Stimulated activated CD8-positive, alpha-beta memory T cell treated with anti-CD3 and anti-CD28 coated beads, Interleukin-4, amount 100 ng/mL, for 1 hour (primary cell): ENCODE measurements at regions not wholly inside any gene's neighbourhood (a gene's known extent, or its start where the extent isn't known, plus 50 kb on each side); places are given as distances from the start of the nearest gene placed in this dataset.
"Not testable (repeated sequence)": the region's sequence is repeated elsewhere in the genome, so short reads cannot be mapped to it uniquely, and the experiment has no call there.

ENCODE experiments used
- DNase-seq, 2 donors: peaks; one replicate each; pipeline ENCODE4 v3.0.0-alpha.2; 2020; ENCODE audit warnings: low read depth in 2 of 2, low spot score in 1 of 2

DNA sequence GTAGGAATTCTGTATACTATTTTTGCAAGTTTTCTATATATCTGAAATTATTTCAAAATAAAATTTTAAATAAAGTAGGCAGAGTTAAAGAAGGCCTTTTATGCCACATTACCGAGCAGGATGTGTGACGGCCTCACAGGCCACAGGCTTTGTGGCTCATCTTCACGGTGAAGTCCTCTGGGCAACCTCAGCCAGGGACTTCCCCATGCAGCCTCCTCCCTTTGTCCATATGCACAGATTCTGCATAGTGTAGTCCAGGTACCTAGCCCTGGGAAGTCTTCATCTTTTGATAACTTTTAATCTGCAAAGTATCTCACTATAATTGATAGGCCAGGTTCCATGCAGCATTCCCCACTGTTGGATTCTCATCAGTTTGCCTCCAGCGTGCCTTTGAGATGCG is 62.8 kb downstream of the ARHGAP11B start:
- not testable (repeated sequence) for DNase-seq

DNA sequence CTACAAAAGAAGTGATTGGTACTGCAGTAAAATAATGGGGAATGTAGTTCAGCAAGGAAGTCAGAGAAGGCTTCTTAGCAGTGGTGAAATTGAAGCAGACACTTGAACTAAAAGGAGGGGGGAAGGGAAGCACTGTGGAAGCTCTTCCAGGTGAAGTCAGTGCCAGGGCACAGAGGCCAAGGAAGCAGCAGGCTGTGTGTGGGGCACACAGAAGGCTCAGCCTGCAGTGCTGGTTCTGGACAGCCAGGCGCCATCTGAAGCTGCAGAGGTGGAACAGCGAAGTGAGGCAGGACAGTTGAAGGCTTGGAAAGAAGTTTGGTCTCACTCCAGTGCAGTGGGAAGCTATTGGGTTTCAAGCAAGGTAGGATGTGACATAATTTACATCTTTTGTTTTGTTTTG is 64.2 kb downstream of the ARHGAP11B start:
- not testable (repeated sequence) for DNase-seq

DNA sequence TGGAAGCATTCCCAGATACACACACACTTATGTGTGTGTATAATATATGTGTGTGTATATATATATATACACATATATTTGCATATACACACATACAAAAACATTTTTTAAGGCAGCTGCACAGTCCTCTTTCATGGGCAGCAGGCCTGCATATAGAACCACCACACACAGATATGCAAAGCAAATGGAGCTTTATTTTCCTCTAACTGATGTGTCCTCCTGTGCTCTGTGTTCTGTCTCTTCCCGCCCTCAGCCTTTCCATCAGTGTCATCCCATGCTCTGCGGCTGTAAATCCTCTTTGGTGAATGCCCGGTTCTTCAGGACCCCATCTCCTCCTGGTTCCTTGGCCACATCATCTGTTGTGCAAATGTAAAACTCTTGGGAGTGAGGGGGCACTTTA is 69.9 kb downstream of the ARHGAP11B start:
- DNase-seq, result not testable (repeated sequence)

DNA sequence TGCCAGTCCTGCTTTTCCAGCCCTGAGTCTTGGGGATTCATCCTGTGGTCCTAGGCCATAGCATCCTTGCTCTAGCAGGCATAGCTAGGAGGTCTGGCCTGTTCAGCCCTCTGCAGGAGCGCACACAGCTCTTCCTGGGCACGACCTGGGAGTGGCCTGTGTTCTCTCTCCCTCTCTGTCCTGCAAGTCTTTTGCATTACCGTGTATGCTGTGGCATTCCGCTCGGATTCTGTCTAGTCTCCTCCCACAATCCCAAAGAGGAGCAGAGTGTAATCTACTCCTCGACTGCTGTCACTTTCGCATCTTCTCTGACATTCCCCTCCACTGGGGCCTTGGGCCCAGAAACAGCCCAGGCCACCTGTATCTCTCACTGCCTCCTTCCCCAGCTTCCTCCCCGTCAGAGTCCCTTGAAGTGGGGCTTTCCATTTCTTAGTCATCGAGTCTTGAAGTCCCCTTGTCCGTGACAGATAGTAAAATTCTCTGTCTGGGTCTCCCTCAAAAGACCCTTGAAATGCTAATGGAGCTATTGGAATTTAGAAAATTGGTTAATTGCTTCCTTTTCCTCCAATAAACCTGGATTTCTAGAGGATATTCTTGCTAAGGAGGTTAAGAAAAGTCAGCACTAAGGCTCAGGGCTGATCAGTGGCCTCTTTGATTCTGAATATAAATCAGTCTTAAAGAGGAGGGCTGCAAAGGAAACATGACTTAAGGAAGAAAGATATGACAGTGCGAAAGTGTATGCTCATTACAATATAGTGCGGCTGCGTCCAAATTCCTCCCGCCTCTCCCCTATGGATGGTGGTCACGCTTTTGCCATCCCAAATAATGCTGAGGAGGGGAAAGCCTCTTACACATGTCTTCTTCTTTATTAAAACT is 70.7 kb downstream of the ARHGAP11B start:
- DNase-seq, result not testable (repeated sequence)

DNA sequence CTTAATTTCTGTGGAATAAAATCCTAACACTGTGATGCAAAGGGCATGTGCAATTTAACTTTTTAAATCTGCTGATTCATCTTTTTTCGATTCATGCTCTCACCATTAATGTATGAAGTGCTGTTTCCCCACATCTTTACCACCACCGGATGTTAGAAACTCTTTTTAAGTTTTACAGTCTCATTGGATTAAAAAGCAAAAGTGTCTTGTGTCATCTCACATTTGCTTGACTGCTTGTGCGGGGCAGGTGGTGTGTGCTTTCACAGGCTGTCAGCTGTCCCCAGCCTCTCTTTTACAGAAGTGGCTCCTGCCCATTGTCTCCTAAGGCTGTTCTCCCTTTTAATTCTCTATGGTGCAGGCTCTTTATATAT is 71.4 kb downstream of the ARHGAP11B start:
- not testable (repeated sequence) for DNase-seq

DNA sequence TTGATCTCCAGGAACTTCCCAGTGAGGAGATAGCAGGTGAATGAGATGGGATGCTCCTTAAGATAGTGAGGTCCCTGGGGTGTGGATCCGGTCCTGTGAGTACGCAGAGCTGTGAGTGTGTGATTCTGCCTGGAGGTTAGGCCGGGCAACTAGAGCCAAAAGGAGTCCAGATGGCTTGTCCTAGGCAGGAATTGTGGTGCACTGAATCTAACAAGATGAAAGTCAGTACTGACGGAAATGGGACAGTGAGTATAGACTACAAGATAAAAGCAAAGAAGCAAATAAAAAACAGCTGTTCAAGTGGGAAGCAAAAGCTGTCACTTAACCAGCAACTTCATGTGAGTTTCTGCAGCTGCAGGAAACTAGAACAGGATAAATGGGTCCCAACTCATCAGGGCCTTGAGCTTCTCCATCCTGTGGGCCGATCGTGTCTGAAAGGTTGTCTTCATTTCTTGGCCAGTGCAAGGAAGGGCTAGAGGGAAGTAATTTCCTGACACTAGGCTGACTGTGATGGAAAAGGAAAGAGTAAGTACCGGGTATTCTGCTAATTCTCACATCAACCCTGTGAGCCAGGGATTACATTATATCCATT is 74.2 kb downstream of the ARHGAP11B start:
- not testable (repeated sequence) for DNase-seq

DNA sequence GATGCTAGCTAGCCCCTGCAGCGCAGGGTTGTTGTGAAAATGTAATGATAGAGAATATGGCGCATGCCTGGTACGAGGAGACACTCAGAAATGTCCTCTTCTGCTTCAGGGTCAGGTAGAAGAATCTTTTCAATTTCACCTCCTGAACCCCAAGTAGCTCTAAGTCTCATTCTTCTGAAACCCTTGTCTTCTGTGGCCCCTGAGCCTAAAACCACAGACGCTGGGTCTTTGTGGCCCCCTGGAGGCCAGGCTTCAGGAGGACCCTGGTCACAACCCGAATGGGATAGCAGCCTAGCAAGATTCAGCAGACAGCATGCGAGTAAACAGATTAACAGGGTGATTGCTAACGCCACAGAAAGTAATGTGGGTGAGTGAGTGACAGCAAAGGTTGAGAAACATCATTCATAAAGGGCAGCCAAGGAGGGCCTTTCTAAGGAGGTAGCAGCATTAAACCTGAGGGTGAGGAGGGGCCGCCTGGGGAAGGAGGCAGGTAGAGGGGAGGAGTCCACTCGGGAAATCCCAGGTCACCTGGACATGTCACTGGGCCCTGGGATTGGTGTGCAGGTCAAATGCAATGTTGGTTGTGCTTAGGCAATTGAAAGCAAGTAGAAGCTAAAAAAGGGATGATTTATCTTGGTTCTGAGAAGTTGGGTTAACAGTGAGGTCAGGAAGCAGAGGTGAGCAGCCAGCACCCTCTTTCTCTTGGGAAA is 82.2 kb downstream of the ARHGAP11B start:
- DNase-seq, result not testable (repeated sequence)

DNA sequence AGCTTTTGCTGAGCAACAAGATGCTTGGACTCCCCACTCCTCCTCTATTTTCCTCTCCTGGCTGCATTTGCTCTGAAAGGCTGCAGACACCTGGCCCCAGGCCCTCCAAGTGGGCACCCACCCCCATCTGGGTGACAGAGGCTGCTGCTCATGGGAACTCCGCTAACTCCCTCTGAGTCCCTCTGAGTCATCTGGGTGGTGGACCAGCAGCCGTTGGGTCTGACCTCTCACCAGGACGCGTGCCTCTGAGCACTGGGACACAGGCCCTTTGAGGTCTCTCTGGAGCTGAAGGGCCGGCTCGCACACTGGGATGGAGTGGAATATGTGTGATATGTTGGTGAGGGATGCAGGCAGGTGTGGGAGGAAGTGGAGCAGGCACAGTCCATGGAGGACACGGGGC is 82.9 kb downstream of the ARHGAP11B start:
- not testable (repeated sequence) for DNase-seq

DNA sequence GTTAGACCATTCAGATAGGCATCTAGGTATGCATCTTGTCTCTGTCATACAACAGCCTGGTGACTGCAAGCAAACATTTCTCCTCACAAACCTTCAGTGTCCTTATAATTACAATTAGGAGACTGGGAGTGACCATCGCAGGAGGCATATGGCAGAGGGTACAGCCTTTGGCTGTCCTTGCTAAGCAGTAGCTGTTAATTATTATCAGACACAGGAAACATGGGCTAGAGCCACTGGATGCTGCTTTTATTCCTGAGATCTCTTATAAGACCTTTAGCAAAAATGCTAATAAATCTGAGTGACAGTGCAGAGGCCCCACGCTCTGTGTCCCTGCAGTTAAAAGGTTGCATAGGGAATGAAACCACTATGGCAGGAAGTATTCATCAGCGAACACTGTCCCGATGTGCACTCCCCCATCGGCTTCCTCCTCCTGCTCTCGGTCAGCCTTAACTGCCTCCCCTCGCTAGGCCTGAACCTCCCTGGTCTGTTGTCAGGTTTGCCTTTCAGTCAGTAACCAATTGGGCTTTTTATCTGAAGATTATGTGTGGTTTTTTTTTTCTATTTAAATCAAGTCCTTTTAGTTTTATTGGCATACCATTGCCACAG is 92.2 kb downstream of the ARHGAP11B start:
- not testable (repeated sequence) for DNase-seq

DNA sequence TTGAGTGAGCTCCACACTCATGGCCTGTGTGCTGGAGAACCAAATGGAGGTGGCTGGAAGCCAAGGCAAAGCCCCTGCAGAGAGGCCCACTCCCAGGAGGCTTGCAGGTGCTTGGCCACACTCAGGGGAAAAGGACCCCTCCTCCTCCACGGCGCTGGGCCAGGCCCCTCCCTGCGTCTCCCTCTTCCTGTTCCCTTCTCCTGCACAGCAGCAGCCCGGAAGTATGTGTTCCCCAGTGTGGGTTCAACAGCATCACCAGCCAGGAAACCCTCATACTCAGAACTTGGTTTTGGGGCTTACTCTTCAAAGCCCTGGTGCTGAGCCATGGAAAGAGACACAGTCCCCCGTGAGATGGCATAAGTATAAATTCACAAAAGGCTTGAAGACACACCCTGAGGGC is 93.4 kb downstream of the ARHGAP11B start:
- DNase-seq, result not testable (repeated sequence)

DNA sequence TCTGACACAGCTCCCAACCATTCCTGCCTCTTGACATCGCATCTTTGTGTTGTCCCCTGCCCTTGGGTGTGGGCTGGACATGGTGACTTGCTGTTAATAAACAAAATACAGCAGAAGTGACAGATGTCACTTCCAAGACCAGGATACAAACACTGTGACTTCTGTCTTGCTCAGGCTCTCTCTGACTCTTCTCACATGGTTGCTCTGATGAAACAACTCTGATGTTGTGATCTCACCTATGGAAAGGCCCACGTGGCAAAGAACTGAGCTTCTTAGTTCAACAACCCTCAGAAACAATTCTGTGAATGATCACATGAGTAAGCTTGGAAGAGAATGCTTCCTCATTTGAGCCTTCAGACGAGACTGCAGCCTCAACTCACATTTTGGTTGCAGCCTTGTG is 94.9 kb downstream of the ARHGAP11B start:
- not testable (repeated sequence) for DNase-seq

DNA sequence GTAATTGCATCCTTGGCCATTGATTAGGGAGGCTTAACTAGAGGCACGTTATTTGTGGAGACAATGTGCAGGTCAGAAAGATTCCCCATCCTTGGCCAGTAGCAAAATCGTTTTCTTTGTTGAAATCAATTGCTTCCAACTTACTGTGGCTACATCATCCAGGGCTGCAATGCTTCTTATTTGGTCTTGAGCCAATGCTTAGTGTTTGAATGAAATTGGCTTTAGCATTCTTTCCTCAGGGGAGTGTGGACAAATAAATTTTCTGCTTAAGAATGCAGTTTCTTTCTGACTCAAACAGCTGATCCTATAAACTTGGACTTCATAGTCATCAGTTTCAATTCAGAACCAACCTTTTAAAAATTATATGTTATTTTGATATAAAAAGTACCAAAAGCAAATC is 95.6 kb downstream of the ARHGAP11B start:
- DNase-seq, result not testable (repeated sequence)

DNA sequence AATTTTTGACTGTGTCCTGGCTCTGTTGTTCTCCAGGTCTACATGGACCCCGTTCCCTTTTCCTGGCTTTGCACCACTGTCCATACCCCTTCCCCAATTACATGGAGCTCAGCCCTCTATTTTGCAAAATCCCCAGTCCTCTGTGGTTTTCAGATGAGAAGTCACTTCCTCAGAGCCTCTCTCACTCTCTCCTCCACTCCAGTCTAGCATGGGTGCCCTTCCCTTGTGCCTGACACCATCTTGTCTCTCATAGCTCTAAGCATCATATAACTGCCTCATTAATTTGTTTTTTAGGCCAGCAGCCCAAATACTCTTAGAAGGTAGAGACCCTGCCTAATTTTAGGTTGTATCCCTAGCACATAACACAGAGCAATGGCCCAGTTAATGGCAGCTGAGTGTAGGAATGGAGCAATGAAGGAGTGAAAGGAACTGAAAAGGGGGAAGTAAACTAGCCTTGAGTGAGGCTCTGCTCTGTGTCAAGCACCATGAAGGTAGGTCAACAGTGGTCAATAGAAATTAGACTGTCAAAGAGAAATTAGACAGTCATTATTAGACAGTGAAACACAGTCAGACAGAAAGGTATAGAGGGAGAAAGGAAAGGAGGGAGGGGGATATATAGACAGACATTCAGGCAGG is 97.7 kb downstream of the ARHGAP11B start:
- not testable (repeated sequence) for DNase-seq

DNA sequence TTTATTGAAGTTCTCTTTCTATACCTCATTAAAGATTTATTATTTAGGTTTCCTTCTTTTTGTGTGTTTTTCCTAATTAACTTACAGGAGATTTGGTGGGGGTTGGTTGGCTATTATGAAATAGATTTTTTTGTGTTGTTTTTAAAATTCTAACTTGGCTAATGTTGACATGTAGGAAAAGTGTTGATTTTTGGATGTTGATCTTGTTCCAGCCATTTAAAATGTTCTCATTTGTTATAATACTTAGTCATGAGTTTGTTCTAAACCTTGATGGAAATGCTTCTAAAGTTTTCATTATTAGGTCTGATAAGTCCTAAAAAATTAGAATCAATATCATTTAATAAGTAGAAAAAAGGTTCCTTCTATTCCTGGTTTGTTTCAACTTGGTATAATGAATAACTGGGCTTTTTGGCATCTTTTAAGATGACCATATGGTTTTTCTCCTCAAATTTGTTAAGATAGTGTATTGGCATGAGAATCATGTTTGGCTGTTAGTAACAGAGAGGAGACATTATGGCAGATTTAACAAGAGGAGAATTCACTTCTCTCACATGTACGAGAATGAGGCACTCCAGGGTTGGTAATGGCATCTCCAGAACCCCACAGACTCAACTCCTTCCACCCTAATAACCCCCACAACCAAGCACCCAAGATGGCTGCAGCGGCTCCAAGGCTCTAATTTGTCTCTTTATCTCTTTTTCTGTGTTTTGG is 104.1 kb downstream of the ARHGAP11B start:
- DNase-seq, result not testable (repeated sequence)

DNA sequence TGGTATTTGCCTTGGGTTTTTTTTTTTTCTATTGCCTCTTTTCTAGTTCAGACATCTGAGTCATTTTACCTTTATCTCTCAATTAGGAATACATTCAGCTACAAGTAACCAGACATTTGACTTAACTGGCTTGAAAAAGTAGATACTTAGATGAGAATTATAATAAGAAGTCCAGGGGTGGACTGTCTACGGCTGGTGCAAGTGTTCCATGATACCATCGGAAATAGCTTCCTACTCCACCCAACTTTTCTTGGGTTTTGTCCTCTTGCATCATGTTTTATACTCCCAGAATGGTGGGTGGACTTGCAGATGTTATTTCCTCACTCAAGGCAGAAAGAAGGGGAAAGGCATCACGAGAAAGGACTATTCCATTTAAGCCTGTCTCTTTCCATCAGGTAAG is 104.7 kb downstream of the ARHGAP11B start:
- DNase-seq, result not testable (repeated sequence)

DNA sequence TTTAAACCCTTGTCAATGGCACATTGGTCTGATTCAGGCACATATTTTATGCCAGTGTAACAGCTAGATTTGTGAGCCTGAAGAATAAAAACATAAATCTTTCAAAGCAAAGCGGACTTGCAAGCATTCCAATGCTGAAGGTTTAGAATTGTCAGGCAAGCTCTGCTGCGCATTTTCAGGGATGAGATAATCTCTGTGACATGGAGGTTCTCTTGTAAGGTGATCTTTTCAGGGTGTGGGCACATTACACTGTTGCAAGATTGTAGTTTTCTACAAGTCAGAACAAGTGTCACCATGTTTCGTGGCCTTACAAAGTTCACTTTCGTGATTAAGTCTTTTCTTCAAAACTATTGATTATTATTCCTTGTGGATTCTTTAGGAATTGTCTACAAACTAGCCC is 106.2 kb downstream of the ARHGAP11B start:
- DNase-seq, result not testable (repeated sequence)

DNA sequence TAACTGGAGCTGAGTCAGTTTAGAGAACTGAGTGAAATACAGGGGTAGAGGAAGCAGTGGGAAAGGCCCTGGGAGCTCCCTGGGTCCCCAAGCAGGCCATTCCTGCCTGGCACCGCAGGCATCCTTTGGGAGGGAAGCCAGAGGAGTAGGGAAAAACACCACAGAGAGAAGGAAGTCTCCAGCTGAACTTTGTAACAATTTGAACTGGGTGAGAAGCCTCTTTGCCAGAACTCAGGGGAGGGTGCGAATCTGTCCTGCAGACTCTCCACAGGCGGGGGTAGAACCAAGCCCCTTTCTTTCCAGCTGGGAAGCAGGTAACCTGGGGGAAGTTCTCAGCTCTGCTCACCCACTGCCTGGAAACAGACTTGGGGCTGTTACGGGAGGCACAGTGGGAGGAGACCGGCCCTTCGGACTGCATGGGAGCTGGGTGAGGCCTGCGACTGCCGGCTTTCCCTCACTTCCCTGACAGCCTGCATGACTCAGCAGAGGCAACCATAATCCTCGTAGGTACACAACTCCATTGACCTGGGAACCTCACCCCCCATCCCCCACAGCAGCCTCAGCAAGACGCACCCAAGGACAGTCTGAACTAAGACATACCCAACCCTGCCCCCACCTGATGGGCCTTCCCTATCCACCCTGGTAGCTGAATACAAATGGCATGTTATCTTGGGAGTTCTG is 110.1 kb downstream of the ARHGAP11B start:
- not testable (repeated sequence) for DNase-seq

DNA sequence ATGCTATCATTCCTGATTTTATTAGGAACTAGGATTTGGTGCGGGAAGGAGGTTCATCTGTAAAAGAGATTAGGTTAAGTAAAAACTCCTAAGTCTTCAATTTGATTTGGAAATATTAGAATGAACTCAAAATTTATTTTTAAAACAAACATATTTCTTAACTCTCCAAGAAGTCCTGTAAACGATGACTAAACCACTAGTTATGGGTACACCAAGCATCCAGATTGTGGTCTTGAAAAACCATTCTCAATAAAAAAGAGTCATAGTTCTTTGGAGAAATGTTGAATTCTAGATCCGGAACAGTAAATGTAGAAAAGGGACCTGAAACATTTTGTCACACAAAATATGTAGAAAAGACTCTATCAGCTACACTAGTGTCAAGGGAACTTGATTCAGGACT is 116.9 kb downstream of the ARHGAP11B start:
- not testable (repeated sequence) for DNase-seq

DNA sequence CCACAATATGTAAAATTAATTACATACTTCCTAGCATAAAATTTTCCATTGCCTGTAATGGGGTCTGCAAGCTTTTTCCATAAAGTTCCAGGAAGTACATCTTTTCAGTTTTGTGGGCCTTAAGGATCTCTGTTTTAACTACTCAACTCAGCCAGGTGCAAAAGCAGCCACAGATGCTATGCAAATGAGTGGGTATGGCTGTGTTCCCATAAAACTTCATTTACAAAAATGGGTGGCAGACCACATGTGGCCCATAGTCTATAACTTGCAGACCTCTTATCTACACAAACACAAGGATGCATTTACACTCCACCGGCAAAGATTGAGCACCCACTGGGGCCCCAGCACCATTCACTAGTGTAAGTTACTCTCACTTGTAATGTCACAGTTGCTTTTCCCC is 123.1 kb downstream of the ARHGAP11B start:
- not testable (repeated sequence) for DNase-seq
